ENCODE measurements at regions not wholly inside any gene's neighbourhood (a gene's known extent, or its start where the extent isn't known, plus 50 kb on each side); places are given as distances from the start of the nearest gene placed in this dataset.

DNA sequence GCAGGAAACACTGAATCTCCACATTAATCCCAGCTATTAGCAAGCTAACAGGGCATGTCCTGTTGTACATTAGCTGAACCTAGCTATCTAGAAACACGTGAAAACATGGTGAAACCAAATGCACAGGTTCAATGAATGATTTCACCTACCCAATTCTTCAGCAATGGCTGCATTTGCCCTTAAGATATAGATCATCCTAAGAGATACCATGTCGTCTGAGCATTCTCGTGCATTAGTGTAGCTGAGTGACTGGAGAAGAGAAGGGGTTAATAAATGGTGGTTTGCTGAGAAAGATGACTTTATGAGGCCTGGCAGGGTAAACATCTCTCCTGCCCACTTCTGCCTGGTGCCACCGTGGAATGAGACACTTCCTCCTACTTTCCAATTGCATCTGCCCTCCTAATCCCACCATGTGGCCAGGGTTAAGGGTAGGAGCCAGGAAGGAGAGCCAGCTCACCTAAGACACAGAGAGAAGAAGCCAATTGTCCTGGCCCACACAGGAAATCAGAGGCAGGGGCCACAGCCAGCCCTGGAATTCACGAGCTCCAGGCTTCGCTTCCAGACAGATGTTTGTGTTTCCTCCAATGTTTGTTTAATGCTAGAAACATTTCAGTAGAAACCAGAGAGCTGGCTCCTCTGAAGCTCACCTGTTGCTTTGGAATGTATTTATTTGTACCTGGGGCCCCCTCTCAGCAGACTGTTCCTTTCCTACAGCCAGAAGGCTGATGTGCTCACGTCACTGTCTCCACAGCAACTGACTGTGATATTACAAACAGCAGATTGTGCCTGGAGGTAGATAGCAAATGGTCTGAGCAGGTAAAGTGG is 126.0 kb upstream of the PARP11 start:
- H3K36me3 ChIP-seq (ENCODE audit: control insufficient read depth in 2 of 2, insufficient read depth in 1 of 2, low read length in 2 of 2) = no peaks in the 10 kb centered on the region
- H3K4me1 ChIP-seq (ENCODE audit: control insufficient read depth, insufficient read depth, low read length) = no peaks in the 10 kb centered on the region
- ChIA-PET CTCF (interaction anchor here (0.7 to 11.6 kb wide), 6 partner anchors 33 to 277 kb away, joined by 3 to 194 read pairs (median 5); no protein-coding TSS in a partner anchor), POLR2A (interaction anchor here (1.5 kb wide), 1 partner anchor 278 kb away, joined by 3 read pairs; no protein-coding TSS in a partner anchor)
- TF ChIP-seq FEZF1 (tag by site-specific recombination; IDR thresholded peaks at IDR 0.05) = no peak
- no peak for TF ChIP-seq ZNF133 (tag by site-specific recombination; IDR thresholded peaks at IDR 0.05)
- peak; percentile 49; the same call in 1 of the 2 replicates for TF ChIP-seq SCRT1 (tag by site-specific recombination; IDR thresholded peaks at IDR 0.05; ENCODE audit: borderline replicate concordance)
- TF ChIP-seq, protein P1, sequence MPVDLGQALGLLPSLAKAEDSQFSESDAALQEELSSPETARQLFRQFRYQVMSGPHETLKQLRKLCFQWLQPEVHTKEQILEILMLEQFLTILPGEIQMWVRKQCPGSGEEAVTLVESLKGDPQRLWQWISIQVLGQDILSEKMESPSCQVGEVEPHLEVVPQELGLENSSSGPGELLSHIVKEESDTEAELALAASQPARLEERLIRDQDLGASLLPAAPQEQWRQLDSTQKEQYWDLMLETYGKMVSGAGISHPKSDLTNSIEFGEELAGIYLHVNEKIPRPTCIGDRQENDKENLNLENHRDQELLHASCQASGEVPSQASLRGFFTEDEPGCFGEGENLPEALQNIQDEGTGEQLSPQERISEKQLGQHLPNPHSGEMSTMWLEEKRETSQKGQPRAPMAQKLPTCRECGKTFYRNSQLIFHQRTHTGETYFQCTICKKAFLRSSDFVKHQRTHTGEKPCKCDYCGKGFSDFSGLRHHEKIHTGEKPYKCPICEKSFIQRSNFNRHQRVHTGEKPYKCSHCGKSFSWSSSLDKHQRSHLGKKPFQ (tag by site-specific recombination; IDR thresholded peaks at IDR 0.05) = no peak
- peak; percentile 83 for TF ChIP-seq SCRT2 (tag by site-specific recombination; IDR thresholded peaks at IDR 0.05)
- TF ChIP-seq, protein P2, sequence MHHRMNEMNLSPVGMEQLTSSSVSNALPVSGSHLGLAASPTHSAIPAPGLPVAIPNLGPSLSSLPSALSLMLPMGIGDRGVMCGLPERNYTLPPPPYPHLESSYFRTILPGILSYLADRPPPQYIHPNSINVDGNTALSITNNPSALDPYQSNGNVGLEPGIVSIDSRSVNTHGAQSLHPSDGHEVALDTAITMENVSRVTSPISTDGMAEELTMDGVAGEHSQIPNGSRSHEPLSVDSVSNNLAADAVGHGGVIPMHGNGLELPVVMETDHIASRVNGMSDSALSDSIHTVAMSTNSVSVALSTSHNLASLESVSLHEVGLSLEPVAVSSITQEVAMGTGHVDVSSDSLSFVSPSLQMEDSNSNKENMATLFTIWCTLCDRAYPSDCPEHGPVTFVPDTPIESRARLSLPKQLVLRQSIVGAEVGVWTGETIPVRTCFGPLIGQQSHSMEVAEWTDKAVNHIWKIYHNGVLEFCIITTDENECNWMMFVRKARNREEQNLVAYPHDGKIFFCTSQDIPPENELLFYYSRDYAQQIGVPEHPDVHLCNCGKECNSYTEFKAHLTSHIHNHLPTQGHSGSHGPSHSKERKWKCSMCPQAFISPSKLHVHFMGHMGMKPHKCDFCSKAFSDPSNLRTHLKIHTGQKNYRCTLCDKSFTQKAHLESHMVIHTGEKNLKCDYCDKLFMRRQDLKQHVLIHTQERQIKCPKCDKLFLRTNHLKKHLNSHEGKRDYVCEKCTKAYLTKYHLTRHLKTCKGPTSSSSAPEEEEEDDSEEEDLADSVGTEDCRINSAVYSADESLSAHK (tag by site-specific recombination; IDR thresholded peaks at IDR 0.05) = no peak
- no peaks in the 10 kb centered on the region for H3K9me3 ChIP-seq (ENCODE audit: control insufficient read depth, insufficient read depth, low read depth, low read length)
- H3K27ac ChIP-seq (ENCODE audit: extremely low read depth, low read depth, low read length) = no peak overlapping the region
- H3K4me3 ChIP-seq (ENCODE audit: low read depth, low read length) = no peak overlapping the region

DNA sequence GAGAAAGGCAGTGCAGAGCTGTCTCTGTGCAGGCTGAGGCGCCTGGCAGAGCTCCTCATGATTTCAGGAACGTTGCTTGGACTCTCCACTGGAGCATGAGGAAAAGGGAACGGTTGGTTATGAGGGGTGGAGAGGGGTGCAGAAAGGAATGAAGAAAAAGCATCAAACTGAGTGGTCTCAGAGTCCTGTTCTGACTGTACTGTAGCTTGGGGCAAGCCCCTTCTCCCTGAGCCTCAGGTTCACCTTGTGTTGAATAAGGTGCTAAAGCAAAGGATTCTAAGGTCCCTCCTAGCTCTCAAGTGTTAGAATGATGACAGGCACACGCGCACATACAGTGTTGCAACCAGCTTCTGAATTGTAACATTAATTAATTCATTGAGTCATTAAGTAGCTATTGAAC is 125.2 kb upstream of the PARP11 start:
- no peak for TF ChIP-seq GLI4 (tag by site-specific recombination; IDR thresholded peaks at IDR 0.05)
- ChIA-PET POLR2A (interaction anchor here (0.6 to 1.5 kb wide), 2 partner anchors 125 to 278 kb away, joined by 3 to 4 read pairs; partner anchors contain the start of gene PARP11), CTCF (interaction anchor here (0.5 to 11.6 kb wide), 10 partner anchors 10 to 278 kb away, joined by 3 to 194 read pairs (median 4); partner anchors contain the start of gene CCND2)
- Histone ChIP-seq H3K36me3 (ENCODE audit: control insufficient read depth in 2 of 2, insufficient read depth in 1 of 2, low read length in 2 of 2) (no peaks in the 10 kb centered on the region), H3K4me3 (ENCODE audit: low read depth, low read length) (no peak overlapping the region), H3K27ac (ENCODE audit: extremely low read depth, low read depth, low read length) (no peak overlapping the region), H3K4me1 (ENCODE audit: control insufficient read depth, insufficient read depth, low read length) (no peaks in the 10 kb centered on the region), H3K9me3 (ENCODE audit: control insufficient read depth, insufficient read depth, low read depth, low read length) (no peaks in the 10 kb centered on the region)

DNA sequence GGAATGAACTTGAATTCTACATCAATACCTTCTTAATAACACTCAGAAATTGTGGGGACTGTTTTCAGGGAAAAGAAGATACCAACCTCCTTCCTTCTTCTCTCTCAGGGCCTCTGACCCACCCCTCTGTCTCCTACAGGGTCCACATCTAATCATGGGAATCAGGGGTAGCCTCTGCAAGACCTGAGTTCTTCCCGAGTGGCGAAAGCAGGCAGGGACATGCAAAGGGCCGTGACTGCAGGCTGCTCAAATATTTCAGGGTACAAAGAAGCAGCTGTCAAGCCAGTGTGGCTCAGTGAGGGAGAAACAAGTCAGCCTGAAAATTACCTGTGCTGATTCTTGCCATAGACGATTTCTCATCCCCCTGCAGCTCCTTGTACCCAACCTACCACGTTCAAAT is 123.1 kb upstream of the PARP11 start:
- H3K36me3 ChIP-seq (ENCODE audit: control insufficient read depth in 2 of 2, insufficient read depth in 1 of 2, low read length in 2 of 2) = no peaks in the 10 kb centered on the region
- ChIA-PET POLR2A (no interaction called here), CTCF (interaction anchor here (0.6 to 11.6 kb wide), 17 partner anchors 9 to 1849 kb away, joined by 3 to 194 read pairs (median 4); no protein-coding TSS in a partner anchor)
- H3K4me3 ChIP-seq (ENCODE audit: low read depth, low read length) = no peak overlapping the region
- H3K27ac ChIP-seq (ENCODE audit: extremely low read depth, low read depth, low read length) = no peak overlapping the region
- no peaks in the 10 kb centered on the region for H3K9me3 ChIP-seq (ENCODE audit: control insufficient read depth, insufficient read depth, low read depth, low read length)
- no peaks in the 10 kb centered on the region for H3K4me1 ChIP-seq (ENCODE audit: control insufficient read depth, insufficient read depth, low read length)
- TF ChIP-seq ZNF10 (tag by site-specific recombination; IDR thresholded peaks at IDR 0.05) (no peak), ZNF211 (tag by site-specific recombination; IDR thresholded peaks at IDR 0.05; ENCODE audit: low read depth) (no peak), ZNF544 (tag by site-specific recombination; IDR thresholded peaks at IDR 0.05) (no peak), ZNF473 (tag by site-specific recombination; IDR thresholded peaks at IDR 0.05) (no peak), ZNF624 (tag by site-specific recombination; IDR thresholded peaks at IDR 0.05) (no peak), KLF10 (tag by site-specific recombination; IDR thresholded peaks at IDR 0.05) (no peak), ZFP69B (tag by site-specific recombination; IDR thresholded peaks at IDR 0.05) (no peak), GFI1B (tag by site-specific recombination; IDR thresholded peaks at IDR 0.05) (no peak), ZNF571 (tag by site-specific recombination; IDR thresholded peaks at IDR 0.05) (no peak), KLF1 (tag by site-specific recombination; IDR thresholded peaks at IDR 0.05) (no peak), ZNF138 (tag by site-specific recombination; IDR thresholded peaks at IDR 0.05; ENCODE audit: borderline replicate concordance) (no peak)
- TF ChIP-seq, protein P3, sequence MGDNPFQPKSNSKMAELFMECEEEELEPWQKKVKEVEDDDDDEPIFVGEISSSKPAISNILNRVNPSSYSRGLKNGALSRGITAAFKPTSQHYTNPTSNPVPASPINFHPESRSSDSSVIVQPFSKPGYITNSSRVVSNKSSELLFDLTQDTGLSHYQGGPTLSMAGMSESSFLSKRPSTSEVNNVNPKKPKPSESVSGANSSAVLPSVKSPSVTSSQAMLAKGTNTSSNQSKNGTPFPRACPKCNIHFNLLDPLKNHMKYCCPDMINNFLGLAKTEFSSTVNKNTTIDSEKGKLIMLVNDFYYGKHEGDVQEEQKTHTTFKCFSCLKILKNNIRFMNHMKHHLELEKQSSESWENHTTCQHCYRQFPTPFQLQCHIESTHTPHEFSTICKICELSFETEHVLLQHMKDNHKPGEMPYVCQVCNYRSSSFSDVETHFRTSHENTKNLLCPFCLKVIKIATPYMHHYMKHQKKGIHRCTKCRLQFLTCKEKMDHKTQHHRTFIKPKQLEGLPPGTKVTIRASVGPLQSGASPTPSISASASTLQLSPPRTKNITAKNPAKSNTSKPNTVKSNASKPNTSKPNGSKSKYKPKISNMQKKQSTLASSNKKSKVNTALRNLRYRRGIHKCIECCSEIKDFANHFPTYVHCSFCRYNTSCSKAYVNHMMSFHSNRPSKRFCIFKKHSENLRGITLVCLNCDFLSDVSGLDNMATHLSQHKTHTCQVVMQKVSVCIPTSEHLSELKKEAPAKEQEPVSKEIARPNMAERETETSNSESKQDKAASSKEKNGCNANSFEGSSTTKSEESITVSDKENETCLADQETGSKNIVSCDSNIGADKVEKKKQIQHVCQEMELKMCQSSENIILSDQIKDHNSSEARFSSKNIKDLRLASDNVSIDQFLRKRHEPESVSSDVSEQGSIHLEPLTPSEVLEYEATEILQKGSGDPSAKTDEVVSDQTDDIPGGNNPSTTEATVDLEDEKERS (tag by site-specific recombination; IDR thresholded peaks at IDR 0.05) = no peak
